HG03039 (cell line): ENCODE measurements at regions not wholly inside any gene's neighbourhood (a gene's known extent, or its start where the extent isn't known, plus 50 kb on each side); places are given as distances from the start of the nearest gene placed in this dataset.

Experiments
- ATAC-seq: cut with Tn5 transposase; IDR thresholded peaks from one replicate; pipeline ENCODE4 v1.9.1; 2021; ENCODE audit warnings: mild to moderate bottlenecking, moderate library complexity; ENCODE audit not compliant: unreplicated experiment

- ATAC-seq = no peak
Observed at GRCh38 chr1:38433084-38433722, 386.6 kb upstream of the POU3F1 start.

DNA sequence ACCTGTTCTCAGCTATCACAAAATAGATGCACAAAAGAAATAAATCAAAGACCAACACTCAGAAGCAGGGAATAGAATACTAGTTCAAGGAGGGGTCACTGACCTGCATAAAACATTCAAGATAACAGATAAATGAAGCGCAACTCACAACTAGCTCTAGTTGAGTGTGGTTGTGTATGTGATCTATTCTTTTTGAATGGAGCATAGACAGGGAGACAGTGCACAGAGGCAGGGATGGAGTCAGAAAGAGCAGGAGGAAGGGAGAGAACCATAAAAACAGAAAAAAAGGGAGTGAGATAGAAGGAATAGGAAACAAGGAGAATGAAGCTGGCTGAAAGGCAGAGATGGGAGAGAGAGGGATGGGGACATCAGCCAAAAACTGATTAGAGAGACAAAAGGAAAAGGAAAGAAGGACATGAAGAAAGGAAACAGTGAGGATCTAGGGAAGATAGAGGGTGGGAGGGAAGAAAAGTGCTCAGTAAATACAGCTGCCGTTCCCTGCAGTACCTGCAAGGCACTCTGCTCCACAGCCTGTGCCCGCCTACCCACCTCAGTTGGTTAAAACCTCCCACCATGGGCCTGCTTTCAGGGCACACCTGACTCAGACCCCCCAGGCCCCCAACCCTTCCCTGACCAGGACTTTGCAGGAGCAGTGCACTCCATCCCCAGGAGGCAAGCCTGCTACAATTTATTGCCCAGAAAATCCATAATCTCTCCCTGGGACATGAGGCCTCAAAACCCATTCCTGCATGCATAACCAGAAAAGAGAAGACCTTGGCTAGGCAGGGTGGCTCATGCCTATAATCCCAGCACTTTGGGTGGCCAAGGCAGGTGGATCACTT is 385.2 kb upstream of the POU3F1 start:
- no peak for ATAC-seq

- ATAC-seq = no peak
Observed at GRCh38 chr1:38430949-38431348, 384.4 kb upstream of the POU3F1 start.

DNA sequence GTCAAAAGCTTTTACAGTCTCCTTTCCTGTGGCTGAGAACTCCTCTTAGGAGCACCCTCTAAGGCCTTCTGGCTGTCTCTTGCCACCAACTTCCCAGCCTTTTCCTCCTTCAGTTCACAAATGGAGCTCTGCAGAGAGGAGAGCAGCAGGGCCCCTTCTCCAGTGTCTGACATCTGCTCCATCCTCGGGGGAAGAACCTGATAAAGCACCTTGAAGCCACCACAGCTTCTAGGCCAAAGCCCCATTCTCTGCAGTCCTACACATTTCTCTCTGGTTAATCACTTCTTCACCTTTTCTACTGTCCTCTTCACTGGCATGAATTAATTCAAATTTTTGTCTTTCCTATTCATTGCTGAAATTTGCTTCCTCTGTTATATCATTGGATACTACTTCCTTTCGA is 378.1 kb upstream of the POU3F1 start:
- ATAC-seq = no peak

DNA sequence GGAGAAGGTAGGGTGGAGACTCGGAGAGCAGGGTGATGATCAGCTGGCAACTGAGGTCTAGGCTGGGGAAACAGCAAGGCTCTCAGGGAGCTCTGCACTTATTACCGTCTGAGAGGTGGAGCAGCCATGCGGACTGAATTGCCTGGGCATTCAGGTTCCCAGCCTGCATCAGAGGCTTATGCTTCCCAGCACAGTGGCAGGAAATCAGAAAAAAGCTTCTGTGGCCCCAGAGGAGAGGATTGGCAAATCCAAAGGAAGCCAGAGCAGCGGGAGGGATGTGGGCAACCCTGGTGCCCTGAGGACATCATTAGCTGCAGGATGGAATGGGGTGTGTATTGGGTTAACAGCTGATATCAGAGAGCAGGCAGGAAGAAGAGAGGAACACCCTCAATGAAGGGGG is 374.1 kb upstream of the POU3F1 start:
- no peak for ATAC-seq

DNA sequence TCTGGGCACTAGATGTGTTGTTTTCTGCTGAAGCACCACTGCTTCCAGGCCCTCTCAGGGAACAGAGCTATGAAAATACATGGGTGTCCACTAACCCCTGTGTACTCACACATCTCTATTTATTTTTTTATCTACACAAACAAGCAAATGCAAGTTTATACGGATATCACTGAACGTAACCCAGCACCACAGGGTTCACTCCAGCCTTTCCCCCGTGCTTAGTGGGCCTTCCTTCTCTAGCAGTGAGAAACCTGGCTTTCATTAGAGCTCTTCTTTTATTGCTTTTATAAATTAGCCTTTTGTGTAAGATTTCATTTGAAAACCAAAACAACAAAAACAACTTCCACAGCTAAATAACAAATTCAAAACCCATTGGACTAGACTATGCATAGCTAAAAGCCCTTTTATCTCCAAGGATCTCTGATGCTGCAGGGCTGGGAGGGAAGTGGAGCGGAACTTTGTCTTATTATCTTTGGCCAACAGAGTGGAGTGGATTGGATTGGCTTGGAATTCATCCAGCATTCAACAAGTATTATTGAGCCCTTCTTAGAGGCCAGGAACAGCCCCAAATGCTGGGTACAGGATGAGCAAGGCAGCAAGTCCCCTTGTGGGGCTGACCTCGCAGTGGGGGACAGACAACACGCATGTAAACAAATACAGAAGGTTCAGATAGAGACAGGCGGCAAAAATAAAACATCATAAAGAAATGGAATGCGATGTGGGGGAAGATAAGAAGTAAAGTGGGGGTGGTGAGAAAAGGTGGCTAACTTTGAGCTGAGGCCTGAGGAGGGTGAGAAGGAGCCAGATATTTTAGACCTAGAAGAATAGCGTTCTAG is 371.8 kb upstream of the POU3F1 start:
- no peak for ATAC-seq

DNA sequence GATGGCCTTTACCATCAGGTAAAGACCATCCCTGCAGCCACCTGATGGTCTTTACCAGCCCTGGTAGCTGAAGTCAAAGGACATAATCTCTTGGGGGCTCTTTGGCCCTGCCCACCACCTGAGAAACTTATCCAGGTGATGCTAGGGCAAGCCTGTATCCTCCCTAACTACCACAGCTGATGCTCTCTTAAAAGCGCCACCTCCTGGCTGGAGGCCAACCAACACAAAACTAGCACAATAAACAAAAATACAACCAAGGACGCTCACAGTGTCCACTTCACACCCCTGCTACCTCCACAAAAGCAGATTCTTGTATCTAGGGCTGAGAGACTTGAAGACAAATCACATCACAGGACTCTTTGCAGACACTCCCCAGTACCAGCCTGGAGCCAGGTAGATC is 357.1 kb upstream of the POU3F1 start:
- ATAC-seq = no peak

GRCh38 chr1:38402230-38402815 is 355.7 kb upstream of the POU3F1 start:
- ATAC-seq = no peak

DNA sequence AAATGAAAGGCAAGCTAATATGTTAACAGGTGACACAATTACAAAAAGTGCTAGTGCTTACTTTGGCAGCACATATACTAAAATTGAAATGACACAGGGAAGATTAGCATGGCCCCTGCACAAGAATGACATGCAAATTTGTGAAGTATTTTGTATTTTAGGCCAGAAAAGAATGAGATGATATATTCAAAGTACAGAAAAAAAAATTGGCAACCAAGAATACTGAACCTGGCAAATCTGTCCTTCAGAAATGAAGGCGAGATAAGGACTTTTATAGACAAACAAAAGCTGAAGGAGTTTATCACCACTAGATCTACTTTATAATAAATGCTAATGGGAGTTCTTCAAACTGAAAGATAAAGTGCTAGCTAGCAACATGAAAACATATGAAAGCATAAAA is 350.0 kb upstream of the POU3F1 start:
- ATAC-seq = no peak

DNA sequence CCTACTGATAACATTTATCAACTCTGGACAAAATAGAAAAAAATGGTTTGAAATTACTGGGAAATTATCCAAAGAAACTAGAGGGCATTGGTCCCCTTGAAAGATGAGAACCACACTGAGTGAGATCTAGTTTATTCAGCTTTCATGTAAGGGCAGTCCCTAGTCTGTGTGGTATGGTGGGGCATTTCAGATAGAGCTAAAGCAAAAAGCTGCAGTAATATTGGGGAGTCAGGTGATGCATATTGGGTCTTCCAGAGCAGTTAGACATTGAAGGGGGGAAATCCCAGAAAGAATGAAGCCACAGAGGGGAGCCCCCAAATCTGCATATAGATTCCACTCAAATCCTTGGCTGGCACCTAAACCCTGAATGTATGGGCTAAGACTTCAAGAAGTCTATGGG is 347.7 kb upstream of the POU3F1 start:
- ATAC-seq = no peak

DNA sequence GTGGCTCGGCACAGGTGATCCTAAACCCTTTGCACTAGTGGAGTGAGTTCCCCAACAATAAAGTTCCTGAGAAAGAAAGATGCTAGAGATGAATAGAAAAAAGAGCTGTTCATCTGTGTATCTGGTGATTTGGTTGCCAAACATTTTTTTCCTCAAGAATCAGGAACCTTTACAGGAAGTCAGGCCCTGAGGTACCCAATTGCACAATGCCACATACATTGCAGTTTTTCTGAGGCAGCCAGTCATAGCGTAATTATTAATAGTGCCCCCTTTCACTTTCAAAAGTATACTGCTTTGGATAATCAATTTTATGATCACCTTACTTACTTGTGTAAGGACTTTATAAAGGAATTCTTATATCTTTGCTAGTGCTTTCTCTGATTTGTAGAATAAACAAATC is 346.3 kb upstream of the POU3F1 start:
- ATAC-seq = no peak

DNA sequence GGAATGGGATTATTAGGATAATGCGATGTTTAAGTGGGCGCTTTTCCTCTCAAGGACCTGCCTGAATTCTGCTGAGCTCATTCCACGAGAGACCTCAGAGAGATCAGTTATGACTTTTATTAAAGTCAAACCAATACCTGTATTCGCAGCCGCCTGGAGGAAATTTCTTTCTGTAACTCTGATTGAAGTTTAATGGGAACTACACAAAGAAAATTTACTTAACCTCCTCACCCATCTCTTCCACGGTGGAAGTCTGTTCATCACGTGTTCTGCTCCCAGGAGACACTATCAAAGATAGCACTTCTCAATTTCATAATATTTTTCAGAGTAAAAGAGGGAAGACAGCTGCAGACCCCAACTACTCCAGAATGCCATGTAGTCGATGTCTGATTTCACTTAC is 334.7 kb upstream of the POU3F1 start:
- ATAC-seq = no peak

DNA sequence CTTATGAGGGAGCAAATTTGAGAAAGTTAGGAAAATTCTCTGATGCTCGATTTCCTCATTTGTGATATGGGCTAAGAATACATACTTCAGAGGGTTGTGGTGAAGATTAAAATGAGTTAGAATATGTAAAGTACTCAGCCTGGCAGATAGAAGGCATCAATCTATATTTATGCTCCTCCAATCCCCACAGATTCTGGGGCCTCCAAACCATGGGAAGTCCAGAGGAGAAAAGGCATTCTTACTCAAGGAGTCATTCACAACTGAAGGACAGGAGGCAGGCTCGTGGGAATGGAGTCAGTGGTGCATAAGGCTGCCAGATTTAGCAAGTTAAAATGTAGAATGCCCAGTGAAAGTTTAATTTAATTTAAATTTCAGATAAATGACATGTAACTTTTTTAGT is 330.0 kb upstream of the POU3F1 start:
- ATAC-seq = no peak

- no peak for ATAC-seq
Observed at GRCh38 chr1:38375035-38375434, 328.4 kb upstream of the POU3F1 start.

GRCh38 chr1:38371505-38371844 is 324.9 kb upstream of the POU3F1 start:
- no peak for ATAC-seq

GRCh38 chr1:38370716-38371504 is 324.3 kb upstream of the POU3F1 start:
- ATAC-seq = no peak

- no peak for ATAC-seq
Observed at GRCh38 chr1:38365242-38365641, 318.6 kb upstream of the POU3F1 start.

GRCh38 chr1:38361566-38361965 is 315.0 kb upstream of the POU3F1 start:
- ATAC-seq = no peak

GRCh38 chr1:38360807-38361206 is 314.2 kb upstream of the POU3F1 start:
- no peak for ATAC-seq

DNA sequence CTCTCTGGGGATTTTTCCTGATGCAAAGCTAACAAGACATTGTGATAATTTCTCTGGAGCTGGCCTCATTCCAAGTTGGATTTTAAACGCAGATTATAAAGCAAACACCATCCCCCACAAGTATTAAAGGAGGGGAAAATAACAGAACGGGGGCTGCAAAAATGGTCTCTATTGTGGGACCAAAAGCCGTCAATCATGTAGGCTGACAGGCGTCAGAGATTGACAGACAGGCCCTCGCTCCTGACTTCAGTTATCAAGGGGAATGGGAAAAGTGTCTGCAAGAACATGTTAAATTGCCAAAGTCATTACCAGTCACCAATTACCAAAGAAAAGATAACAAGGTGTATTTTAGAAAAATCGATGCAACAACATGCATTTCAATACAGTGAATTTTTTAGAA is 307.4 kb upstream of the POU3F1 start:
- no peak for ATAC-seq

DNA sequence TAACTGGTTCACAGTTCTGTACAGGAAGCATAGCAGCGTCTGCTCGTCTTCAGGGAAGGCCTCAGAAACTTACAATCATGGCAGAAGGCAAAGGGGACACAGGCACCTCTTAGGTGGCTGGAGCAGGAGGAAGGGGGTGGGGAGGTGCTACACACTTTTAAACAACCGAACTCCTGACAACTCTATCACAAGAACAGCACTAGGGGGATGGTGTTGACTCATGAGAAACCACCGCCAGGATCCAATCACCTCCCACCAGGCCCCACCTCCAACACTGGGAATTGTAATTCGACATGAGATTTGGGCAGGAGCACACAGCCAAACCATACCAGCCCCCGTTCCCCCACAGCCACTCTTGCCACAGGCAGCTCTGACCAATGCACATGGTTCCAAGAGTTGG is 306.3 kb upstream of the POU3F1 start:
- no peak for ATAC-seq
